Spleen (tissue), 11 donors: ENCODE measurements at regions not wholly inside any gene's neighbourhood (a gene's known extent, or its start where the extent isn't known, plus 50 kb on each side); places are given as distances from the start of the nearest gene placed in this dataset.

Experiments
- DNase-seq: peaks from one replicate; pipeline ENCODE4 v3.0.0-alpha.2; 2020
- H3K27ac ChIP-seq, 8 donors: fragments of 200-600 bp; sonication (generic) in 7 of 8; 1 replicate in 4 of 8; 2 replicates in 4 of 8; pipeline versions ENCODE4 v1.5.0 to v1.8.0; 2016 to 2021; ENCODE audit warnings: inconsistent platforms in 4 of 8, mild to moderate bottlenecking in 4 of 8, moderate library complexity in 1 of 8
- H3K27me3 ChIP-seq, 7 donors: fragments of 200-600 bp; sonication (generic) in 6 of 7; replicated peaks in 1 of 7; 1 replicate in 4 of 7; 2 replicates in 3 of 7; pipeline versions ENCODE4 v1.5.0 to v1.8.0; 2016 to 2021; ENCODE audit warnings: inconsistent platforms in 3 of 7, mild to moderate bottlenecking in 1 of 7
- H3K36me3 ChIP-seq, 6 donors: fragments of 200-600 bp; sonication (generic) in 5 of 6; 1 replicate in 4 of 6; 2 replicates in 2 of 6; pipeline versions ENCODE4 v1.5.0 to v1.8.0; 2016 to 2021; ENCODE audit warnings: inconsistent platforms in 2 of 6
- H3K4me1 ChIP-seq, 6 donors: fragments of 200-600 bp; sonication (generic) in 5 of 6; 1 replicate in 3 of 6; 2 replicates in 3 of 6; pipeline versions ENCODE4 v1.5.0 to v1.8.0; 2016 to 2021; ENCODE audit warnings: inconsistent platforms in 3 of 6
- H3K4me3 ChIP-seq, 8 donors: fragments of 200-600 bp; sonication (generic) in 7 of 8; 1 replicate in 4 of 8; 2 replicates in 4 of 8; pipeline versions ENCODE4 v1.5.0 to v1.8.0; 2016 to 2021; ENCODE audit warnings: inconsistent platforms in 4 of 8, mild to moderate bottlenecking in 4 of 8, moderate library complexity in 2 of 8
- H3K9me3 ChIP-seq, 8 donors: fragments of 200-600 bp; sonication (generic) in 7 of 8; 1 replicate in 4 of 8; 2 replicates in 4 of 8; pipeline versions ENCODE4 v1.5.0 to v1.8.0; 2016 to 2021; ENCODE audit warnings: inconsistent platforms in 4 of 8
- CTCF ChIP-seq, 11 experiments: fragments of 200-600 bp in 7 of 11; fragments of 450-650 bp in 4 of 11; sonication (generic) in 4 of 11; IDR thresholded peaks in 8 of 11; conservative IDR thresholded peaks in 3 of 11; 1 replicate in 7 of 11; 2 replicates in 4 of 11; pipeline versions ENCODE4 v1.4.0 to v1.8.0; 2016 to 2021; ENCODE audit warnings: antibody characterized with exemption in 11 of 11, inconsistent platforms in 4 of 11, mild to moderate bottlenecking in 1 of 11
- POLR2A ChIP-seq, 3 donors: fragments of 450-650 bp; IDR thresholded peaks; one replicate each; pipeline ENCODE4 v1.5.1; 2017; ENCODE audit warnings: antibody characterized with exemption in 3 of 3, mild to moderate bottlenecking in 1 of 3
- POLR2AphosphoS5 ChIP-seq, 3 donors: sonication (generic); formaldehyde crosslinking; IDR thresholded peaks; one replicate each; pipeline ENCODE4 v1.5.1; 2017; ENCODE audit warnings: antibody characterized with exemption in 3 of 3
- WGBS, 5 donors: extraction: QIAGEN DNeasy Blood & Tissue Kit in 3 of 5; methylation state at CpG; one replicate each; pipeline versions ENCODE4 v1.1.5 to v1.1.7; 2013 to 2018; 5-methylcytosine and 5-hydroxymethylcytosine counted together
- intact Hi-C: fragments of 100-400 bp; cut with DNase I; formaldehyde crosslinking; loops from one replicate; pipeline ENCODE4 v1.15.0; 2023; ENCODE audit warnings: low total_unique reads
- donor health status: healthy with polysubstance abuse.
- donor health status: DM: no; HTN: no; CAD: no; lungs with moderate emphysema.
- donor health status: DM: no; HTN: no; CAD: no.
- donor health status: Bipolar disorder and iron deficiency.
- donor health status: healthy.
- donor health status: DM: no; HTN: no; CAD: no.
- donor health status: DM: yes; HTN: yes; CAD: no.

DNA sequence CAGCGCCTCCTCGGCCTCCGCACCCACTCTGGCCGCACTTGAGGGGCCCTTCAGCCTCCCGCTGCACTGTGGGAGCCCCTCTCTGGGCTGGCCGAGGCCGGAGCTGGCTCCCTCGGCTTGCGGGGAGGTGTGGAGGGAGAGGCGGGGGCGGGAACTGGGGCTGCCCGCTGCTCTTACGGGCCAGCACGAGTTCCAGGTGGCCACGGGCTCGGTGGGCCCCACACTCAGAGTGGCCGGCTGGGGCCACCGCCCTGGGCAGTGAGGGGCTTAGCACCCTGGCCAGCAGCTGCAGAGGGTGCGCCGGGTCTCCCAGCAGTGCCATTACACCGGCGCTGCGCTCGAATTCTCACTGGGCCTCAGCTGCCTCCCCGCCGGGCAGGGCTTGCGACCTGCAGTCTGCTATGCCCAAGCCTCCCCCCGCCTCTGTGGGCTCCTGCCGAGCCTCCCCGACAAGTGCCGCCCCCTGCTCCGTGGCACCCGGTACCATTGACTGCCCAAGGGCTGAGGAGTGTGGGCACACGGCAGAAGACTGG is 167.1 kb upstream of the PLSCR5 start:
- intact Hi-C loops, result no loop called here
- no peaks in the 10 kb centered on the region for H3K27me3 ChIP-seq
- 93 to 96% (median 95%) methylated on average over 7 to 34 of the region's 34 CpGs for WGBS, 5 donors
- TF ChIP-seq CTCF (IDR thresholded peaks at IDR 0.05 in 8 of 11, conservative IDR thresholded peaks at IDR 0.05 in 3 of 11) (no peak), POLR2A (IDR thresholded peaks at IDR 0.05) (no peak), POLR2AphosphoS5 (IDR thresholded peaks at IDR 0.05) (no peak)
- no peaks in the 10 kb centered on the region for H3K4me1 ChIP-seq
- peak; percentile 70 for DNase-seq
- H3K27ac ChIP-seq, result no peak overlapping the region
- H3K9me3 ChIP-seq, result peaks cover 0 to 14% (median 7%) of the 10 kb centered on the region in 8 donors
- no peaks in the 10 kb centered on the region for H3K36me3 ChIP-seq
- no peak overlapping the region for H3K4me3 ChIP-seq

GRCh38 chr3:146770881-146771280 is 165.7 kb upstream of the PLSCR5 start:
- no peaks in the 10 kb centered on the region for H3K4me1 ChIP-seq
- H3K4me3 ChIP-seq, result no peak overlapping the region
- H3K27ac ChIP-seq, result no peak overlapping the region
- peaks cover 0 to 14% (median 7%) of the 10 kb centered on the region in 8 donors for H3K9me3 ChIP-seq
- 55 to 79% (median 67%) methylated on average over 1 of the region's 1 CpG for WGBS, 5 donors
- no peaks in the 10 kb centered on the region for H3K36me3 ChIP-seq
- H3K27me3 ChIP-seq, result no peaks in the 10 kb centered on the region
- DNase-seq, result no peak
- TF ChIP-seq CTCF (IDR thresholded peaks at IDR 0.05 in 8 of 11, conservative IDR thresholded peaks at IDR 0.05 in 3 of 11) (no peak), POLR2AphosphoS5 (IDR thresholded peaks at IDR 0.05) (no peak), POLR2A (IDR thresholded peaks at IDR 0.05) (no peak)
- intact Hi-C loops, result no loop called here

GRCh38 chr3:146770301-146770700 is 165.2 kb upstream of the PLSCR5 start:
- intact Hi-C loops, result no loop called here
- Histone ChIP-seq H3K36me3 (no peaks in the 10 kb centered on the region), H3K4me3 (no peak overlapping the region), H3K9me3 (peaks cover 0 to 14% (median 7%) of the 10 kb centered on the region in 8 donors), H3K27me3 (no peaks in the 10 kb centered on the region), H3K27ac (no peak overlapping the region), H3K4me1 (no peaks in the 10 kb centered on the region)
- DNase-seq, result no peak
- TF ChIP-seq POLR2A (IDR thresholded peaks at IDR 0.05), result no peak
- TF ChIP-seq POLR2AphosphoS5 (IDR thresholded peaks at IDR 0.05), result no peak
- TF ChIP-seq CTCF (IDR thresholded peaks at IDR 0.05 in 8 of 11, conservative IDR thresholded peaks at IDR 0.05 in 3 of 11), result no peak
- 56 to 72% (median 62%) methylated on average over 2 of the region's 2 CpGs for WGBS, 5 donors

GRCh38 chr3:146757759-146758158 is 152.6 kb upstream of the PLSCR5 start:
- Histone ChIP-seq H3K27me3 (no peaks in the 10 kb centered on the region), H3K4me3 (no peak overlapping the region), H3K36me3 (no peaks in the 10 kb centered on the region), H3K9me3 (no peaks in the 10 kb centered on the region), H3K4me1 (no peaks in the 10 kb centered on the region), H3K27ac (no peak overlapping the region)
- WGBS, 5 donors, result 71 to 96% (median 87%) methylated on average over 1 of the region's 1 CpG
- no peak for DNase-seq
- intact Hi-C loops, result no loop called here
- TF ChIP-seq CTCF (IDR thresholded peaks at IDR 0.05 in 8 of 11, conservative IDR thresholded peaks at IDR 0.05 in 3 of 11) (no peak), POLR2AphosphoS5 (IDR thresholded peaks at IDR 0.05) (no peak), POLR2A (IDR thresholded peaks at IDR 0.05) (no peak)
